ENCODE measurements at regions not wholly inside any gene's neighbourhood (a gene's known extent, or its start where the extent isn't known, plus 50 kb on each side); places are given as distances from the start of the nearest gene placed in this dataset.

- TF ChIP-seq PPARA (CRISPR knock-in tag; IDR thresholded peaks at IDR 0.05; ENCODE audit: borderline replicate concordance) (no peak), RARB (CRISPR knock-in tag; IDR thresholded peaks at IDR 0.05) (no peak), TCF4 (CRISPR knock-in tag; IDR thresholded peaks at IDR 0.05; ENCODE audit: borderline replicate concordance) (no peak), TSHZ2 (CRISPR knock-in tag; IDR thresholded peaks at IDR 0.05) (no peak), BACH2 (CRISPR knock-in tag; IDR thresholded peaks at IDR 0.05; ENCODE audit: borderline replicate concordance) (no peak), ZNF565 (CRISPR knock-in tag; conservative IDR thresholded peaks at IDR 0.05; ENCODE audit: low read depth) (no peak), CSDC2 (CRISPR knock-in tag; IDR thresholded peaks at IDR 0.05) (no peak), ZFP30 (CRISPR knock-in tag; IDR thresholded peaks at IDR 0.05) (no peak), ZFP3 (CRISPR knock-in tag; IDR thresholded peaks at IDR 0.05) (no peak), ZNF70 (CRISPR knock-in tag; IDR thresholded peaks at IDR 0.05) (no peak), ISL1 (CRISPR knock-in tag; IDR thresholded peaks at IDR 0.05) (no peak), ARNTL (CRISPR knock-in tag; IDR thresholded peaks at IDR 0.05; ENCODE audit: borderline replicate concordance, low read depth) (no peak)
- TF ChIP-seq, protein P1, sequence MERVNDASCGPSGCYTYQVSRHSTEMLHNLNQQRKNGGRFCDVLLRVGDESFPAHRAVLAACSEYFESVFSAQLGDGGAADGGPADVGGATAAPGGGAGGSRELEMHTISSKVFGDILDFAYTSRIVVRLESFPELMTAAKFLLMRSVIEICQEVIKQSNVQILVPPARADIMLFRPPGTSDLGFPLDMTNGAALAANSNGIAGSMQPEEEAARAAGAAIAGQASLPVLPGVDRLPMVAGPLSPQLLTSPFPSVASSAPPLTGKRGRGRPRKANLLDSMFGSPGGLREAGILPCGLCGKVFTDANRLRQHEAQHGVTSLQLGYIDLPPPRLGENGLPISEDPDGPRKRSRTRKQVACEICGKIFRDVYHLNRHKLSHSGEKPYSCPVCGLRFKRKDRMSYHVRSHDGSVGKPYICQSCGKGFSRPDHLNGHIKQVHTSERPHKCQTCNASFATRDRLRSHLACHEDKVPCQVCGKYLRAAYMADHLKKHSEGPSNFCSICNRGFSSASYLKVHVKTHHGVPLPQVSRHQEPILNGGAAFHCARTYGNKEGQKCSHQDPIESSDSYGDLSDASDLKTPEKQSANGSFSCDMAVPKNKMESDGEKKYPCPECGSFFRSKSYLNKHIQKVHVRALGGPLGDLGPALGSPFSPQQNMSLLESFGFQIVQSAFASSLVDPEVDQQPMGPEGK (CRISPR knock-in tag; IDR thresholded peaks at IDR 0.05; ENCODE audit: borderline replicate concordance) = no peak
- TF ChIP-seq, protein P2, sequence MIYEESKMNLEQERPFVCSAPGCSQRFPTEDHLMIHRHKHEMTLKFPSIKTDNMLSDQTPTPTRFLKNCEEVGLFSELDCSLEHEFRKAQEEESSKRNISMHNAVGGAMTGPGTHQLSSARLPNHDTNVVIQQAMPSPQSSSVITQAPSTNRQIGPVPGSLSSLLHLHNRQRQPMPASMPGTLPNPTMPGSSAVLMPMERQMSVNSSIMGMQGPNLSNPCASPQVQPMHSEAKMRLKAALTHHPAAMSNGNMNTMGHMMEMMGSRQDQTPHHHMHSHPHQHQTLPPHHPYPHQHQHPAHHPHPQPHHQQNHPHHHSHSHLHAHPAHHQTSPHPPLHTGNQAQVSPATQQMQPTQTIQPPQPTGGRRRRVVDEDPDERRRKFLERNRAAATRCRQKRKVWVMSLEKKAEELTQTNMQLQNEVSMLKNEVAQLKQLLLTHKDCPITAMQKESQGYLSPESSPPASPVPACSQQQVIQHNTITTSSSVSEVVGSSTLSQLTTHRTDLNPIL (CRISPR knock-in tag; IDR thresholded peaks at IDR 0.05; ENCODE audit: low read depth) = no peak
Measured at GRCh38 chr10:123357421-123357930, 203.3 kb downstream of the BUB3 start.

Data from SK-N-SH treated with all-trans-retinoic acid at 6 μM for 48 hours (cell line).